Ovary (tissue), 3 donors: ENCODE measurements at regions not wholly inside any gene's neighbourhood (a gene's known extent, or its start where the extent isn't known, plus 50 kb on each side); places are given as distances from the start of the nearest gene placed in this dataset.

ENCODE experiments used
- CTCF ChIP-seq, 3 donors: fragments of 450-650 bp in 2 of 3; fragments of 200-600 bp in 1 of 3; IDR thresholded peaks; one replicate each; pipeline versions ENCODE4 v1.5.1 to v1.8.0; 2016 to 2022; ENCODE audit warnings: antibody characterized with exemption in 3 of 3, mild to moderate bottlenecking in 1 of 3
- EP300 ChIP-seq: sonication (generic); formaldehyde crosslinking; IDR thresholded peaks from one replicate; pipeline ENCODE4 v1.6.1; 2017; ENCODE audit warnings: antibody characterized with exemption
- POLR2A ChIP-seq: fragments of 450-650 bp; IDR thresholded peaks from one replicate; pipeline ENCODE4 v1.6.1; 2017; ENCODE audit warnings: antibody characterized with exemption, mild to moderate bottlenecking, moderate library complexity
- donor health status: DM: no; HTN: no; CAD: no.

- TF ChIP-seq POLR2A (no peak), CTCF (IDR thresholded peaks at IDR 0.05) (no peak), EP300 (no peak)
These were observed 318.9 kb upstream of the GRAMD2B start for GRCh38 chr5:126104341-126104740.
